Peyer's patch (tissue), 4 donors: ENCODE measurements at regions not wholly inside any gene's neighbourhood (a gene's known extent, or its start where the extent isn't known, plus 50 kb on each side); places are given as distances from the start of the nearest gene placed in this dataset.

Experiments used
- DNase-seq, 3 donors: peaks; one replicate each; pipeline ENCODE4 v3.0.0-alpha.2; 2017 to 2019
- H3K27ac ChIP-seq, 4 donors: fragments of 200-600 bp; sonication (generic); one replicate each; pipeline ENCODE4 v1.5.1; 2016 to 2019
- H3K27me3 ChIP-seq, 2 donors: fragments of 200-600 bp; sonication (generic); one replicate each; pipeline ENCODE4 v1.5.1; 2019
- H3K36me3 ChIP-seq, 3 donors: fragments of 200-600 bp; sonication (generic); one replicate each; pipeline ENCODE4 v1.5.1; 2016 to 2019
- H3K4me1 ChIP-seq, 4 donors: fragments of 200-600 bp; sonication (generic); one replicate each; pipeline ENCODE4 v1.5.1; 2016 to 2019
- H3K4me3 ChIP-seq, 4 donors: fragments of 200-600 bp; sonication (generic); 1 replicate in 3 of 4; 2 replicates in 1 of 4; pipeline ENCODE4 v1.5.1; 2016 to 2019; ENCODE audit warnings: mild to moderate bottlenecking in 1 of 4
- H3K9me3 ChIP-seq, 4 donors: fragments of 200-600 bp; sonication (generic); one replicate each; pipeline ENCODE4 v1.5.1; 2016 to 2019; ENCODE audit warnings: mild to moderate bottlenecking in 1 of 4
- POLR2A ChIP-seq, 2 donors: fragments of 450-650 bp; IDR thresholded peaks; one replicate each; pipeline ENCODE4 v1.5.1; 2017; ENCODE audit warnings: antibody characterized with exemption in 2 of 2, mild to moderate bottlenecking in 2 of 2, moderate library complexity in 2 of 2
- small RNA-seq, 2 donors: library from RNA; depleted of rRNA; stranded (forward); fragments of <200 nt; gene quantifications; one replicate each; pipeline ENCODE3, GENCODE V24; 2016
- TF ChIP-seq, protein P1 (sequence below), 6 experiments: fragments of 450-650 bp in 4 of 6; fragments of 200-600 bp in 2 of 6; sonication (generic) in 1 of 6; IDR thresholded peaks; one replicate each; pipeline ENCODE4 v1.5.1; 2017 to 2019; ENCODE audit warnings: antibody characterized with exemption in 6 of 6, mild to moderate bottlenecking in 3 of 6, moderate library complexity in 1 of 6

DNA sequence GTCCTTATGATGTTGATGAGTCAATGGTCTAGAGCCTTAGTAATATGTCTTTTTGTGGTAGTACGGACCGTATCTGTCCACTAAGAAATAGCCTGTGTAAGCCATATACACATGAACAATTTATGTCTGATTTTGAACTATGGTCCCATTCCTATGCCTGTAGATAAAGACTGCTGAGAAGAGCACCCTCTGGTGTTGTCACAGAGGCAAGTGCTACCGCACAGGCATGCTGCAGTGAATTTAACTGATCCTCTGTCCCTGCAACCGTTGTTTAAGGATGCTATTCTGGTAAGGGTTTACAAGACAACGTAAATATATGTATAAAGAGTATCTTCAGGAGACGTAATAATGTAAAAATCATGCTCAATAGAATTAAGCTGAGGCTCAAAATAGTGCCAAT, 170.7 kb downstream of the UBE3A start:
- no peak overlapping the region for H3K4me3 ChIP-seq
- H3K9me3 ChIP-seq, result no peaks in the 10 kb centered on the region
- no peak for TF ChIP-seq POLR2A (IDR thresholded peaks at IDR 0.05)
- TF ChIP-seq, protein P1, sequence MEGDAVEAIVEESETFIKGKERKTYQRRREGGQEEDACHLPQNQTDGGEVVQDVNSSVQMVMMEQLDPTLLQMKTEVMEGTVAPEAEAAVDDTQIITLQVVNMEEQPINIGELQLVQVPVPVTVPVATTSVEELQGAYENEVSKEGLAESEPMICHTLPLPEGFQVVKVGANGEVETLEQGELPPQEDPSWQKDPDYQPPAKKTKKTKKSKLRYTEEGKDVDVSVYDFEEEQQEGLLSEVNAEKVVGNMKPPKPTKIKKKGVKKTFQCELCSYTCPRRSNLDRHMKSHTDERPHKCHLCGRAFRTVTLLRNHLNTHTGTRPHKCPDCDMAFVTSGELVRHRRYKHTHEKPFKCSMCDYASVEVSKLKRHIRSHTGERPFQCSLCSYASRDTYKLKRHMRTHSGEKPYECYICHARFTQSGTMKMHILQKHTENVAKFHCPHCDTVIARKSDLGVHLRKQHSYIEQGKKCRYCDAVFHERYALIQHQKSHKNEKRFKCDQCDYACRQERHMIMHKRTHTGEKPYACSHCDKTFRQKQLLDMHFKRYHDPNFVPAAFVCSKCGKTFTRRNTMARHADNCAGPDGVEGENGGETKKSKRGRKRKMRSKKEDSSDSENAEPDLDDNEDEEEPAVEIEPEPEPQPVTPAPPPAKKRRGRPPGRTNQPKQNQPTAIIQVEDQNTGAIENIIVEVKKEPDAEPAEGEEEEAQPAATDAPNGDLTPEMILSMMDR (IDR thresholded peaks at IDR 0.05), result no peak
- DNase-seq, result no peak
- no peaks in the 10 kb centered on the region for H3K4me1 ChIP-seq
- no peak overlapping the region for H3K27ac ChIP-seq
- no peaks in the 10 kb centered on the region for H3K27me3 ChIP-seq
- H3K36me3 ChIP-seq, result no peaks in the 10 kb centered on the region

Small RNA genes in the stretch of these regions (small RNA-seq; reads per million reads assigned to genes)
- gene RF00105 (0 reads per million in 2 donors), gene SNORD115-1 (0.96 to 3.3 reads per million in 2 donors), gene SNORD115-10 (3.4 to 7.7 reads per million in 2 donors), gene SNORD115-11 (0 reads per million in 2 donors), gene SNORD115-12 (0 reads per million in 2 donors), gene SNORD115-14 (0 to 1.7 reads per million in 2 donors), gene SNORD115-15 (1.2 to 2.1 reads per million in 2 donors), gene SNORD115-16 (0.51 to 1.5 reads per million in 2 donors), gene SNORD115-17 (0 reads per million in 2 donors), gene SNORD115-18 (0 reads per million in 2 donors), gene SNORD115-19 (0 reads per million in 2 donors), gene SNORD115-2 (0.32 to 0.70 reads per million in 2 donors), gene SNORD115-20 (0 to 0.38 reads per million in 2 donors), gene SNORD115-21 (0.32 to 1.2 reads per million in 2 donors), gene SNORD115-22 (0 reads per million in 2 donors), gene SNORD115-23 (0.38 to 2.2 reads per million in 2 donors), gene SNORD115-24 (0 reads per million in 2 donors), gene SNORD115-25 (0 reads per million in 2 donors), gene SNORD115-27 (0 reads per million in 2 donors), gene SNORD115-28 (0 reads per million in 2 donors), gene SNORD115-29 (0 reads per million in 2 donors), gene SNORD115-3 (0 reads per million in 2 donors), gene SNORD115-30 (0 to 1.00 reads per million in 2 donors), gene SNORD115-31 (0 to 0.19 reads per million in 2 donors), gene SNORD115-32 (1.5 to 6.4 reads per million in 2 donors), gene SNORD115-33 (0 to 2.5 reads per million in 2 donors), gene SNORD115-34 (0 to 0.29 reads per million in 2 donors), gene SNORD115-35 (0 reads per million in 2 donors), gene SNORD115-36 (0 reads per million in 2 donors), gene SNORD115-37 (0 to 0.53 reads per million in 2 donors), gene SNORD115-38 (0.06 to 0.32 reads per million in 2 donors), gene SNORD115-39 (0 reads per million in 2 donors), gene SNORD115-4 (0 to 1.2 reads per million in 2 donors), gene SNORD115-40 (3.2 to 6.5 reads per million in 2 donors), gene SNORD115-41 (0.13 to 3.6 reads per million in 2 donors), gene SNORD115-42 (0 to 2.8 reads per million in 2 donors), gene SNORD115-43 (0 reads per million in 2 donors), gene SNORD115-44 (0.25 to 0.53 reads per million in 2 donors), gene SNORD115-45 (0 reads per million in 2 donors), gene SNORD115-46 (0 reads per million in 2 donors), gene SNORD115-47 (0 reads per million in 2 donors), gene SNORD115-5 (0 to 2.3 reads per million in 2 donors), gene SNORD115-6 (0 reads per million in 2 donors), gene SNORD115-7 (0 reads per million in 2 donors), gene SNORD115-8 (0 to 0.06 reads per million in 2 donors), gene SNORD115-9 (0 reads per million in 2 donors), gene SNORD116-1 (66.7 to 182 reads per million in 2 donors), gene SNORD116-10 (0 reads per million in 2 donors), gene SNORD116-11 (0 to 0.70 reads per million in 2 donors), gene SNORD116-12 (0.94 to 1.2 reads per million in 2 donors), gene SNORD116-13 (5.0 to 14.9 reads per million in 2 donors), gene SNORD116-14 (235 to 921 reads per million in 2 donors), gene SNORD116-15 (9.6 to 35.3 reads per million in 2 donors), gene SNORD116-16 (272 to 681 reads per million in 2 donors), gene SNORD116-17 (0 reads per million in 2 donors), gene SNORD116-18 (0.38 to 2.9 reads per million in 2 donors), gene SNORD116-19 (0 reads per million in 2 donors), gene SNORD116-2 (32.9 to 124 reads per million in 2 donors), gene SNORD116-22 (0 reads per million in 2 donors), gene SNORD116-23 (33.2 to 60.6 reads per million in 2 donors), gene SNORD116-24 (330 to 758 reads per million in 2 donors), gene SNORD116-25 (368 to 468 reads per million in 2 donors), gene SNORD116-29 (2,301 to 2,919 reads per million in 2 donors), gene SNORD116-3 (0 reads per million in 2 donors), gene SNORD116-30 (0.06 to 0.18 reads per million in 2 donors), gene SNORD116-5 (0 reads per million in 2 donors), gene SNORD116-6 (30.1 to 66.3 reads per million in 2 donors), gene SNORD116-7 (0 reads per million in 2 donors), gene SNORD116-8 (135 to 168 reads per million in 2 donors), gene SNORD116-9 (0 reads per million in 2 donors)
